Panc1 (cell line): ENCODE measurements at regions not wholly inside any gene's neighbourhood (a gene's known extent, or its start where the extent isn't known, plus 50 kb on each side); places are given as distances from the start of the nearest gene placed in this dataset.

ENCODE experiments used
- POLR2AphosphoS5 ChIP-seq: IDR thresholded peaks from 2 replicates; pipeline ENCODE4 v1.6.1; 2012; ENCODE audit warnings: mild to moderate bottlenecking, low read depth, low read length, moderate library complexity
- SIN3A ChIP-seq: IDR thresholded peaks from 2 replicates; pipeline ENCODE4 v1.6.1; 2012; ENCODE audit warnings: low read depth, mild to moderate bottlenecking, low read length, moderate library complexity, borderline replicate concordance; ENCODE audit not compliant: insufficient read depth
- TF ChIP-seq, protein P1 (sequence below): fragments of 450-650 bp; IDR thresholded peaks from 2 replicates; pipeline ENCODE4 v1.5.1; 2017; ENCODE audit warnings: mild to moderate bottlenecking
- TF ChIP-seq, protein P2 (sequence below), 2 experiments: IDR thresholded peaks; 2 replicates each; pipeline ENCODE4 v1.6.1; 2011 to 2012; ENCODE audit warnings: low read depth in 2 of 2, control low read depth in 1 of 2, low read length in 1 of 2, mild to moderate bottlenecking in 1 of 2, moderate library complexity in 1 of 2; ENCODE audit not compliant: insufficient read depth in 1 of 2

DNA sequence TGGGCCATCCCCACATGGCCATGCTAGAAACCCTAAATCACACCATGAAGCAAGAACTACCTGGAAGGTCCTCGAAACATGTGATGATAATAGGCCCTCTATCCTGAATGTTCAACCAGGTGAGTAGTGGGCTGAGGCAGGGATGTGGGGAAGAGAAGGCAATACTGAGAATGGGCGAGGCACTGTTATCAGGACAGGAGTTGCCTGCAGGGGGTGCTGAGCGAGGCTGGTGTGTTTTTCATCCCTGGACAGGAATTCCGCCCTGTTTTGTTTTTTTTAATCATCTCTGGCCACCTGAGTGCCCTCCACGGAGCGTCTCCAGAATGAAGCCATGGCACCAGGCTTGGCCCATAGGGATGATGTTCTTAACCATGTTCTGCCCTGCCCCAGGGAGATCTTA lies 103.0 kb upstream of the SOX11 start:
- TF ChIP-seq, protein P1, sequence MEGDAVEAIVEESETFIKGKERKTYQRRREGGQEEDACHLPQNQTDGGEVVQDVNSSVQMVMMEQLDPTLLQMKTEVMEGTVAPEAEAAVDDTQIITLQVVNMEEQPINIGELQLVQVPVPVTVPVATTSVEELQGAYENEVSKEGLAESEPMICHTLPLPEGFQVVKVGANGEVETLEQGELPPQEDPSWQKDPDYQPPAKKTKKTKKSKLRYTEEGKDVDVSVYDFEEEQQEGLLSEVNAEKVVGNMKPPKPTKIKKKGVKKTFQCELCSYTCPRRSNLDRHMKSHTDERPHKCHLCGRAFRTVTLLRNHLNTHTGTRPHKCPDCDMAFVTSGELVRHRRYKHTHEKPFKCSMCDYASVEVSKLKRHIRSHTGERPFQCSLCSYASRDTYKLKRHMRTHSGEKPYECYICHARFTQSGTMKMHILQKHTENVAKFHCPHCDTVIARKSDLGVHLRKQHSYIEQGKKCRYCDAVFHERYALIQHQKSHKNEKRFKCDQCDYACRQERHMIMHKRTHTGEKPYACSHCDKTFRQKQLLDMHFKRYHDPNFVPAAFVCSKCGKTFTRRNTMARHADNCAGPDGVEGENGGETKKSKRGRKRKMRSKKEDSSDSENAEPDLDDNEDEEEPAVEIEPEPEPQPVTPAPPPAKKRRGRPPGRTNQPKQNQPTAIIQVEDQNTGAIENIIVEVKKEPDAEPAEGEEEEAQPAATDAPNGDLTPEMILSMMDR, result no peak
- TF ChIP-seq, protein P2, sequence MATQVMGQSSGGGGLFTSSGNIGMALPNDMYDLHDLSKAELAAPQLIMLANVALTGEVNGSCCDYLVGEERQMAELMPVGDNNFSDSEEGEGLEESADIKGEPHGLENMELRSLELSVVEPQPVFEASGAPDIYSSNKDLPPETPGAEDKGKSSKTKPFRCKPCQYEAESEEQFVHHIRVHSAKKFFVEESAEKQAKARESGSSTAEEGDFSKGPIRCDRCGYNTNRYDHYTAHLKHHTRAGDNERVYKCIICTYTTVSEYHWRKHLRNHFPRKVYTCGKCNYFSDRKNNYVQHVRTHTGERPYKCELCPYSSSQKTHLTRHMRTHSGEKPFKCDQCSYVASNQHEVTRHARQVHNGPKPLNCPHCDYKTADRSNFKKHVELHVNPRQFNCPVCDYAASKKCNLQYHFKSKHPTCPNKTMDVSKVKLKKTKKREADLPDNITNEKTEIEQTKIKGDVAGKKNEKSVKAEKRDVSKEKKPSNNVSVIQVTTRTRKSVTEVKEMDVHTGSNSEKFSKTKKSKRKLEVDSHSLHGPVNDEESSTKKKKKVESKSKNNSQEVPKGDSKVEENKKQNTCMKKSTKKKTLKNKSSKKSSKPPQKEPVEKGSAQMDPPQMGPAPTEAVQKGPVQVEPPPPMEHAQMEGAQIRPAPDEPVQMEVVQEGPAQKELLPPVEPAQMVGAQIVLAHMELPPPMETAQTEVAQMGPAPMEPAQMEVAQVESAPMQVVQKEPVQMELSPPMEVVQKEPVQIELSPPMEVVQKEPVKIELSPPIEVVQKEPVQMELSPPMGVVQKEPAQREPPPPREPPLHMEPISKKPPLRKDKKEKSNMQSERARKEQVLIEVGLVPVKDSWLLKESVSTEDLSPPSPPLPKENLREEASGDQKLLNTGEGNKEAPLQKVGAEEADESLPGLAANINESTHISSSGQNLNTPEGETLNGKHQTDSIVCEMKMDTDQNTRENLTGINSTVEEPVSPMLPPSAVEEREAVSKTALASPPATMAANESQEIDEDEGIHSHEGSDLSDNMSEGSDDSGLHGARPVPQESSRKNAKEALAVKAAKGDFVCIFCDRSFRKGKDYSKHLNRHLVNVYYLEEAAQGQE (IDR thresholded peaks at IDR 0.05; ENCODE audit: insufficient read depth in 1 of 2, low read depth in 2 of 2, low read length in 1 of 2), result no peak
- TF ChIP-seq POLR2AphosphoS5, result no peak
- no peak for TF ChIP-seq SIN3A
